Lower leg skin (tissue), 4 donors: ENCODE measurements at regions not wholly inside any gene's neighbourhood (a gene's known extent, or its start where the extent isn't known, plus 50 kb on each side); places are given as distances from the start of the nearest gene placed in this dataset.

Experiments used
- DNase-seq, 2 donors: peaks; one replicate each; pipeline ENCODE4 v3.0.0-alpha.2; 2019; ENCODE audit warnings: low spot score in 2 of 2
- H3K4me3 ChIP-seq: fragments of 200-600 bp; sonication (generic); 2 replicates; pipeline ENCODE4 v1.5.1; 2017; ENCODE audit warnings: mild to moderate bottlenecking, low read depth; ENCODE audit not compliant: poor library complexity, severe bottlenecking
- POLR2A ChIP-seq, 2 donors: fragments of 450-650 bp; IDR thresholded peaks; one replicate each; pipeline ENCODE4 v1.6.1; 2016 to 2017; ENCODE audit warnings: antibody characterized with exemption in 2 of 2, mild to moderate bottlenecking in 1 of 2, moderate library complexity in 1 of 2
- WGBS, 2 donors: methylation state at CpG; one replicate each; pipeline ENCODE4 v1.1.5; 2018; 5-methylcytosine and 5-hydroxymethylcytosine counted together
- intact Hi-C: fragments of 100-400 bp; cut with DNase I; formaldehyde crosslinking; loops from one replicate; pipeline ENCODE4 v1.15.0; 2023; ENCODE audit warnings: low total_unique reads
- TF ChIP-seq, protein P1 (sequence below), 3 donors: fragments of 450-650 bp; IDR thresholded peaks; one replicate each; pipeline ENCODE4 v1.5.1; 2016; ENCODE audit warnings: antibody characterized with exemption in 3 of 3, mild to moderate bottlenecking in 3 of 3, moderate library complexity in 2 of 3

DNA sequence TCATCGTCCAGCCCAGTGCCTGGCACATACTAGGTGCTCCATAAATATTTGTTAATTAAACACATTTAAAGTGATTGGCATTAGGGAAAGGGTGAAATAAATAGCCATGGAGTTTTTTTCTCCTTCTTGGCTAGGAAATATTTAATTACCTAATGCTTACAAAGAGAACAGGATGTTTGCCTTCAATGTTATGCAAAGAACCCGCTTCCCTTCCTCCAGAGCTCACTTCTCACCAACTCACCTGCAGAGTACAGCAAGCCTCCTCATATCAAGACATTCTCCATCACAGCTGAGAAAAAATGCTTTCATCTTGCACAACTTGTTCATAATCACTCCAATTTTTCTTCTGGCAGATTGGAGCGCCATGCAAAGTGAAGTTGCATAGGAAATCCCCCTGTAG, 161.7 kb upstream of the STK32A start:
- WGBS, 2 donors: 77 to 79% methylated on average over 3 of the region's 3 CpGs
- no peak overlapping the region for H3K4me3 ChIP-seq
- no peak for DNase-seq
- TF ChIP-seq POLR2A (IDR thresholded peaks at IDR 0.05): no peak
- TF ChIP-seq, protein P1, sequence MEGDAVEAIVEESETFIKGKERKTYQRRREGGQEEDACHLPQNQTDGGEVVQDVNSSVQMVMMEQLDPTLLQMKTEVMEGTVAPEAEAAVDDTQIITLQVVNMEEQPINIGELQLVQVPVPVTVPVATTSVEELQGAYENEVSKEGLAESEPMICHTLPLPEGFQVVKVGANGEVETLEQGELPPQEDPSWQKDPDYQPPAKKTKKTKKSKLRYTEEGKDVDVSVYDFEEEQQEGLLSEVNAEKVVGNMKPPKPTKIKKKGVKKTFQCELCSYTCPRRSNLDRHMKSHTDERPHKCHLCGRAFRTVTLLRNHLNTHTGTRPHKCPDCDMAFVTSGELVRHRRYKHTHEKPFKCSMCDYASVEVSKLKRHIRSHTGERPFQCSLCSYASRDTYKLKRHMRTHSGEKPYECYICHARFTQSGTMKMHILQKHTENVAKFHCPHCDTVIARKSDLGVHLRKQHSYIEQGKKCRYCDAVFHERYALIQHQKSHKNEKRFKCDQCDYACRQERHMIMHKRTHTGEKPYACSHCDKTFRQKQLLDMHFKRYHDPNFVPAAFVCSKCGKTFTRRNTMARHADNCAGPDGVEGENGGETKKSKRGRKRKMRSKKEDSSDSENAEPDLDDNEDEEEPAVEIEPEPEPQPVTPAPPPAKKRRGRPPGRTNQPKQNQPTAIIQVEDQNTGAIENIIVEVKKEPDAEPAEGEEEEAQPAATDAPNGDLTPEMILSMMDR (IDR thresholded peaks at IDR 0.05): no peak
- intact Hi-C loops: no loop called here

DNA sequence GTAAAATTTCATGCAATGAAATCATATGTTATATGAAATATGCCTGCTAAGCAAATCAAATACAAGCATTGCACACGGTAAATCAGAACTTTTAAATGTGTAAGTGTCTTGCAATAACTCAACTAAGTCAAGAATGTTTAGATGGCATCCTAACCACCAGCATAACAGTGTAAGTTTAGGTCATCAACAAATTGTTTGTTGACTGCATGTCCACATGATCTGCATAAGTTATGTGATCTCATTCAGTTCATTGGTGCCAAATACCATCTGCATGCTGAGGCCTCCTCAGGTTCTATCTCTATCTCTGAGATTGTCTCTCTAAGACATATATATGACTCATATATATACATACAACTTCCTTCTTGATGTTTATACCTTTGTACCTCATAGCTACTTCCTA, 159.6 kb upstream of the STK32A start:
- 0 to 45% methylated on average over 1 of the region's 1 CpG for WGBS, 2 donors
- intact Hi-C loops: no loop called here
- no peak for TF ChIP-seq POLR2A (IDR thresholded peaks at IDR 0.05)
- TF ChIP-seq, protein P1 (IDR thresholded peaks at IDR 0.05): no peak
- no peak for DNase-seq
- H3K4me3 ChIP-seq: no peak overlapping the region

DNA sequence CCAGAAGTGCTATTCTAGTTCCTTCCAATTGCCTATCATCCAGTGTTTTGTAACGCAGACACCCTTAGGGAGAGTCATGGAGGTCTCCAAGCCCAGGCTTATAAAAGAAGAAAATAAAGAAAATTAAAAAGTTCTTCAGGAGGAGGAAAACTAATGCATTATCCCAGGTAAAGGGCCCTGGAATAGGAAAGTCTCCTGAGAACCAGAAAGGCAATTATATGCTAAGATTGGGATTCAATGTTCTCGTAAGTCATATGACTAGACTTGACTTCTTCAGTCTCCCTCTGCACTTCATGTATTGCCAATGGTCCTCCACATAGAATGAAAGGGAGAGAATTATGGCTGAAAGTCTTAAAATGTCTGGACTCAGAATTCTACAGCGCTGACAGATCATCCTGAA, 154.4 kb upstream of the STK32A start:
- H3K4me3 ChIP-seq: no peak overlapping the region
- 76 to 77% methylated on average over 3 of the region's 3 CpGs for WGBS, 2 donors
- intact Hi-C loops: no loop called here
- no peak for DNase-seq
- TF ChIP-seq, protein P1 (IDR thresholded peaks at IDR 0.05): no peak
- no peak for TF ChIP-seq POLR2A (IDR thresholded peaks at IDR 0.05)

DNA sequence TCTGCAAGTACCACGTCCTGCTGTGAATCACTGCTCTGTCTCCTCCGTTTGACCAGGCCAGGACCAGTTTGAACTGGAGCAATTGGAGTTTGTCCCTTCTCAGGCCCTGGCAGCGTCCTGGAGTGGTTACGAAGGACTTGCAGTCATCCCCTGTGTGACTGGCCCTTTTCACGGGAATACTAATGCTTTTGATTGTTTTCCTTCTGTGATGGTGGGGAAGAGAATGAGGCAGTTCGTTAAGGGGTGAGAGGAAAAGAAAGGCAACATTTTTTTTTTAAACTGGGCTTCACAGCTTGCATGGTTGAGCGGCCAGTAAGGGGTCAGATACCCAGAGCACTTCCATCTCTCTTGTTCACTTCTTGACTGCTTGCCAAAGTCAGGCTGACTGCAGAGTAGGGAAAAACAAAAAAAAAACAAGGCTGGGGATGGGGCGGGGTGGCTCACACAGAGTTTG, 153.5 kb upstream of the STK32A start:
- DNase-seq: no peak
- intact Hi-C loops: no loop called here
- H3K4me3 ChIP-seq: no peak overlapping the region
- WGBS, 2 donors: 59 to 67% methylated on average over 8 of the region's 8 CpGs
- TF ChIP-seq, protein P1 (IDR thresholded peaks at IDR 0.05): no peak
- no peak for TF ChIP-seq POLR2A (IDR thresholded peaks at IDR 0.05)

DNA sequence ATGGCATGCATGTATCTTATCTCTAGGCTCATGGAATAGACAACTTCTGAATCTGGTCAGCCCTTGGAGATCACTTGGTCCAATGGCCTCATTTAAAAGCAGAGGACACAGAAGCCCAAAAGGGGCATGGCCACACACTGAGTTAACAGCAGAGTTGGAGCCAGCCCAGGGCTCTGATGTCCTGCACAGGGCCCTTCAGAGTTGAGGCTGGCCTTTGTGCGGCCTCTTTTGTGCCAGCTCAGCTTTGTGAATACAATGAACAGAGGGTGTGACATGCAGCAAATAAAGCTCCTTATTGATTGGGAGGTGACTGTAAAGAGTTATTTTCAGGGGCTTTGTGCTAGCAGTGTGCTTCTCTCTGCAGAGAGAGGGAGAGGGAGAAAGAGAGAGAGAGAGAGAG, 150.1 kb upstream of the STK32A start:
- no peak overlapping the region for H3K4me3 ChIP-seq
- WGBS, 2 donors: 81 to 85% methylated on average over 1 of the region's 1 CpG
- no peak for DNase-seq
- TF ChIP-seq, protein P1 (IDR thresholded peaks at IDR 0.05): no peak
- TF ChIP-seq POLR2A (IDR thresholded peaks at IDR 0.05): no peak
- intact Hi-C loops: no loop called here

DNA sequence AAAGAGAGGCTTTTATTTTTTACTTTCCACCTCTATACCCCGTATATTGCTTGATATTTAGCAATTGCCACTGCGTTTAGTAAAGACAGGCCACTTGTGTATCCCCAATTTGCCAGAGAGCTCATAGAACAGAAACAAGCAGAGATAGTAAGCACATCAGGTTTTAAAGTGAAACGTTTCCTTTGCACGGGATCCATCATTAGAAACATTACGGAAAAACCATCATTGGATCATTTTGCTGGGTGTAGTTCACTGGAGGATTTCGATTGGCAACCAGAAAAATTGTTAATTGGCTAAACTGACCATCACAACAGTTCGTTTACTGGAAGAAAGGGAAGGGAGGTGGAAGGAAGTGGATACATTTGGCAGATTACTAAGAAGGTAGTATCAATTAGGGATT, 149.4 kb upstream of the STK32A start:
- TF ChIP-seq, protein P1 (IDR thresholded peaks at IDR 0.05): no peak
- TF ChIP-seq POLR2A (IDR thresholded peaks at IDR 0.05): no peak
- H3K4me3 ChIP-seq: no peak overlapping the region
- 72 to 76% methylated on average over 7 of the region's 7 CpGs for WGBS, 2 donors
- no peak for DNase-seq
- intact Hi-C loops: no loop called here
